HG03196 (cell line): ENCODE measurements at regions not wholly inside any gene's neighbourhood (a gene's known extent, or its start where the extent isn't known, plus 50 kb on each side); places are given as distances from the start of the nearest gene placed in this dataset.
"Not testable (repeated sequence)": the region's sequence is repeated elsewhere in the genome, so short reads cannot be mapped to it uniquely, and the experiment has no call there.

ENCODE experiments used
- ATAC-seq: cut with Tn5 transposase; IDR thresholded peaks from one replicate; pipeline ENCODE4 v1.9.1; 2021; ENCODE audit not compliant: unreplicated experiment

- ATAC-seq = no peak
Observed at GRCh38 chr3:22856811-22857210, 346.3 kb upstream of the UBE2E2 start.

- ATAC-seq = no peak
Observed at GRCh38 chr3:22858486-22858885, 344.6 kb upstream of the UBE2E2 start.

GRCh38 chr3:22859618-22860017 lies 343.5 kb upstream of the UBE2E2 start:
- ATAC-seq = no peak

GRCh38 chr3:22861426-22861825 lies 341.7 kb upstream of the UBE2E2 start:
- no peak for ATAC-seq

- ATAC-seq = no peak
Observed at GRCh38 chr3:22862111-22862510, 341.0 kb upstream of the UBE2E2 start.

GRCh38 chr3:22882834-22883233 lies 320.3 kb upstream of the UBE2E2 start:
- not testable (repeated sequence) for ATAC-seq

GRCh38 chr3:22885039-22885438 lies 318.1 kb upstream of the UBE2E2 start:
- ATAC-seq = no peak

- no peak for ATAC-seq
Observed at GRCh38 chr3:22885574-22886341, 317.4 kb upstream of the UBE2E2 start.

- ATAC-seq = no peak
Observed at GRCh38 chr3:22886439-22887068, 316.6 kb upstream of the UBE2E2 start.

- no peak for ATAC-seq
Observed at GRCh38 chr3:22887664-22888291, 315.3 kb upstream of the UBE2E2 start.

GRCh38 chr3:22893101-22893500 lies 310.0 kb upstream of the UBE2E2 start:
- no peak for ATAC-seq

- ATAC-seq = no peak
Observed at GRCh38 chr3:22893644-22894325, 309.3 kb upstream of the UBE2E2 start.

GRCh38 chr3:22894865-22895264 lies 308.3 kb upstream of the UBE2E2 start:
- no peak for ATAC-seq

- no peak for ATAC-seq
Observed at GRCh38 chr3:22895671-22896070, 307.5 kb upstream of the UBE2E2 start.

GRCh38 chr3:22898558-22898957 lies 304.6 kb upstream of the UBE2E2 start:
- ATAC-seq = no peak

GRCh38 chr3:22899441-22899840 lies 303.7 kb upstream of the UBE2E2 start:
- ATAC-seq = no peak

GRCh38 chr3:22900296-22900695 lies 302.8 kb upstream of the UBE2E2 start:
- ATAC-seq = no peak

- ATAC-seq = no peak
Observed at GRCh38 chr3:22901684-22902083, 301.4 kb upstream of the UBE2E2 start.

- no peak for ATAC-seq
Observed at GRCh38 chr3:22907161-22907780, 295.9 kb upstream of the UBE2E2 start.

GRCh38 chr3:22907796-22908195 lies 295.3 kb upstream of the UBE2E2 start:
- no peak for ATAC-seq

- ATAC-seq = no peak
Observed at GRCh38 chr3:22908989-22909507, 294.1 kb upstream of the UBE2E2 start.
